Fibroblast of skin of left biceps (primary cell): ENCODE measurements at regions not wholly inside any gene's neighbourhood (a gene's known extent, or its start where the extent isn't known, plus 50 kb on each side); places are given as distances from the start of the nearest gene placed in this dataset.
"Not testable (repeated sequence)": the region's sequence is repeated elsewhere in the genome, so short reads cannot be mapped to it uniquely, and the experiment has no call there.

Experiments
- DNase-seq, 2 experiments: peaks; one replicate each; pipeline ENCODE4 v3.0.0-alpha.2; 2013; ENCODE audit warnings: low read depth in 2 of 2

DNA sequence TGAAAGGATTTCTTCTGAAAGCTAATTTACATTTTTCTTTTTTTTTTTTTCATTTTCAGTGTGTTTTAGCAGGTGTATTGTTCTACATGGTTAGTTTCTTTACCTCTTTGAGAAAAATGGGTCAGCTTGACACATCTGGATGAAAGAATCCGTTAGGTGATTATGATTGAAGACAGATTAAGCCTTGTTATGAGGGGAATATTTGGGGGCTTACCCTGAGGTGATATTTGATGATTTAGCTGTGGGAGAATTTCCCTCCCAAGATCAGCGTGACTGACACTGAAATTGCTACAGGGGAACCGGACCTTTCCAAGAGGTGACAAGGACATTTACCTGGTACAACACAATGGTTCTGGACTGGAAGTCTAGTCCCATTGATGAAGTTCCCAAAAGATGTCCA, 147.5 kb downstream of the NFKBIZ start:
- no peak for DNase-seq

DNA sequence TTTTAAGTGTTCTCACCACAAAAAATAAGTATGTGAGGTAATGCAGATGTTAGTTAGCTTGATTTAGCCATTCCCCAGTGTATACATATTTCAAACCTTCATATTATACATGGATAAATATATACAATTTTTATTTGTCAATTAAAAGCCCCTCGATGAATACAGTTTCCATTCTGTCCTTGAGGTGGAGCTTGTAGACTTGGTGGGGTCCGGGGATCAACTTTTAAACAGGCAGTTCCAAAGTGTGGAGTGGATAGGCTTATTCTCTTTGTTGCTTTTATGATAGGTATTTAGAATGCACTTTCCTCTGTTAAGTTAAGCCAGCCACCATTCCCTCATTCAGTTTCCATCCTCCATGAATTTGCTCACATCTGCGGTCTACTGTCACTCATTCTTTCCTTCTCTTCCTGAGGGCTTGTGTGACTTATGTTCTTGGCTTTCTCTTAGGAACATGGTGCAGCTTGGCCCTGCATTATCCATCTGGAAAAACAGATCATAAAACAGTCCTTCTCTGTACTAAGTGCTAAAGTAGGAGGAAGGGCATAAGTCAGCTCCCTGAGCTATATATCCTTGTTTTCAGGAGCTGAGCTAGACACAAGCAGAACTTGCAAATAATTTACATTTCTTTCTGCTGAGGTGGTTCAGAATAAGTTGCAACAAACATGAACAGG, 149.1 kb downstream of the NFKBIZ start:
- no peak for DNase-seq

DNA sequence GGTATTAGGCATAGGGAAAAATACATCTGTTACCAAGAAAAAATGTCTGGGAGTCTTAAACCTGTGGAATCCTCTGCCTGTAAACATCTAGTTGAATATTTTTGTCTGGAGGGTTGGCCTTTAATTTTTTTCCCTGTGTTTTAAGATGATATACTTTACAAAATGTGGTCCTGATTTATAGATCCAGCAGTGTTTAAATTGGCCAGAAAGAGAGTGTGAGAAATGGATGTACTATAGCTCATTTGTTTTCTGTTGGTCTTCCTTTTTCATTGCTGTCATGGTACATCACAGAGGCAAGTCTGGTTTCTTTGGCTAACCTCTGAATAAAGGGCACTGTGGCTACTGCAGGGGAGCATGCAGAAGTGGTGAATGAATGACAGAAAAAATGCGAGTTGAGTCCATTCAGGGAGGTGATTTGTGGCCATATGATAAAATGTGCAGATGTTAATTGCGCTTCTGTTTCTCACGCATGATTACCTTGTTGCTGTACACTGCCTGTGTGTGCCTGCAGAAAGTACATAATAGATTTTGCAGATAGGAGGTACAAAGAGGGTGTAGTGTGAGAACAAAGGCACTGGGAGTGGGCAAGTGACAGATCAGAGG, 150.0 kb downstream of the NFKBIZ start:
- no peak for DNase-seq

DNA sequence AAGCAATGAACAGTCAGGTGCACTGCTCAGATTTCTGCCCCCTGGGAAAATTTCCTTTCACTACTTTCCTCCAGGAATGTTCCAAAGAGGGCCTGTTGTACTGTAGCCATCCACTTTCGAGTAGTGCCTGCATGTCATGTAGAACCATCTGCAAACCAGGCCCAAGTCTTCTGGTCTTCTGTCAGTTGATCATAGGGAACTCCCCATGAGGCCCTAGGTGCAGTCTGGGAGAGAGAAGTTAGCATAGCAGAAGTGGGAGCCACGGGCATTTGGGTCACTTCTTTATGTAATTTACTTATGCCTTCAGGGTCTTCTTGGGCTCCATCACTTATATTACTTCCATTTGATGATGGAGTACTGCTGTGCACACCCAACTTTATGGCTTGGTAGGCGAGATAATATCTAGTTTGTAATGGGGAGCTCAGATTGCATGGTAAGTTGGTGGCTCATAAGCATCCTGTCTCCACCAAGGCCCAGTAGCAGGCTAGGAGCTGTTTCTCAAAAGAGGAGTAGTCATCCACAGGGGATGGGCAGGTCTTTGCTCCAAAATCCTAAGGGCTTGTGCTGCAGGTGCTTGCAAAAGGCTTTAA, 151.4 kb downstream of the NFKBIZ start:
- DNase-seq = no peak

DNA sequence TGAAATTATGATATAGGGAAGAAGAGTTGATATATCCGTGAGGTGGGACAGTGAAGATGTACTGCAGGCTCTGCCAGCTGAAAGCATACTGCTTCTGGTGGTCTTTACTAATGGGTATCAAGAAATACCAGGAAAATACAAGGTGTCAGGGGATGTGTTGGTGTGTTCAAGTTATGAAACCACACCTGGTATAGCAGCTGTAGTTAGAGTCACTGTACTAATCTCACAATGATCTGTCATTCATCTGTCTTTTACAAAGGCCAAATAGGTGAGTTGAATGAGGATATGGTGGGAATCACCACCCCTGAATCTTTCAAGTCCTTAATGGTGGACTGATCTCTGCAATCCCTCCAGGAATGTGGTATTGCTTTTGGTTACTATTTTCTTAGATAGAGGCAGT, 152.7 kb downstream of the NFKBIZ start:
- no peak for DNase-seq

DNA sequence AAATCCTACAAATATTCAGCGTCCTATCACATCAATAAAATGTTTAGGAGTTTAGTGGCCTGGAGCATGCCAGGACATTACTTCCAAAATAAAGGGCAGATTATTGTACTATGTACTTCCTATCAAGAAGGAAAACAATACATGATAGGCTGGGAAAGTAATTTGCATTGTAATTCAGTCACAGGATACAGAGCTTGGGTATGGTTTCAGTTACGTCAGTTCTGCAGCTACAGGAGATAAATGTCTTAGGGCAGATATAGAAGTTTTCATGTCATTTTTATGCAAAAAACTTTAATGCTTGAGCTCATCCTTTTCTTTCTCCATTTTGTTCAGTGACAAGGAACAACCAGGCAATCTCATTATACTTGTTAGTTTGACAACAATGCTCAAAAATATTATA, 155.2 kb downstream of the NFKBIZ start:
- no peak for DNase-seq

DNA sequence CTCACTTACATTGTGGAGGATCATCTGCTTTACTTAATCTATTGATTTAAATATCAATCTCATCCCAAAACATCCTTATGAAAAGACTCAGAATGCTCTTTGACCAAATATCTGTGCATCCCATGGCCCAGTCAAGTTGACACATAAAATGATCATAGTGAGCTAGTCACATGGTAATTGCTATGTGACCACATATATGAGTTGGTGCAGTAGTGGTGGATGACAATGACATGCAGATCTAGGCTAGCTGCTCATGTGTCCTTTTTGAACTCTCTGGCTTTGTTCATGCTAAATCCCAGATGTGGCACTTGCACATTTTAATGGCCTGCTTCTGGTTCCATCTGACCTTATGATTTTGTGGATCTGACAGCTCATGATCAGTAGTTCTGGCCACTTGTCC, 156.2 kb downstream of the NFKBIZ start:
- DNase-seq = no peak

DNA sequence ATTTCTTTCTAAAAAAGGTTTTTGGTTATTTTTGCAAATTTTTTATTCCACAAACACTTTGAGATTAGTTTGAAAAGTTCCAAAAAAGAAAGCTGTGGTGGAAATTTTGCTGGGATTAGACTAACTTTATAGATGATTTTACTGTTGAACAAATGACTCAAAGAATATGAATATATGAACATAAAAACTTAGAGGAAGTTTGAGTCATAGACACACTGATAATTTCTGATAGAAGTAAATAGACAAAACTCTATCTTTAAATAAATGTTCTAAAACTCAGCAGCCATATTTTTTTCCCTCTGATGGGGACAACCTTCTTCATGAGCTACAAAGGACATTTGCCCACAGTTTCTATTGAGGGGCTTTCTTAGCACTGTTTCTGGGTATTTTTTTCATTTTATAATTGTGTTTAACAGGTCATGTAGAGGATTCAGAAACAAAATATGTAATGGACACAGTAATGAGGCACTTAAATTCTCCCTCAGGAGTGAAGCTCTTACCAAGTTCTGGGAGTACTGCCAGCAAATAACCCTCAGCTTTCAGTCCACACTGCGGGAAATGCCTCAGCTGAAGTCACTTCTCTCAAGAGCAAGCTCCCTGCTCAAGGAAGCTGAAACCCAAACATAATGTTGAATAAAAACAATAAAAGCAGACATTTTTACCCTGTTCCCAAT, 157.6 kb downstream of the NFKBIZ start:
- peak; percentile 88 to 89 for DNase-seq

DNA sequence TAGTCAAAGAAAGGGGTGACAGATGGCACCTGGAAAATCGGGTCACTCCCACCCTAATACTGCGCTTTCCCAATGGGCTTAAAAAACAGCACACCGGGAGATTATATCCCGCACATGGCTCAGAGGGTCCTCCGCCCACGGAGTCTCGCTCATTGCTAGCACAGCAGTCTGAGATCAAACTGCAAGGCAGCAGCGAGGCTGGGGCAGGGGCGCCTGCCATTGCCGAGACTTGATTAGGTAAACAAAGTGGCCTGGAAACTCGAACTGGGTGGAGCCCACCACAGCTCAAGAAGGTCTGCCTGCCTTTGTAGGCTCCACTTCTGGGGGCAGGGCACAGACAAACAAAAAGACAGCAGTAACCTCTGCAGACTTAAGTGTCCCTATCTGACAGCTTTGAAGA, 159.1 kb downstream of the NFKBIZ start:
- not testable (repeated sequence) for DNase-seq

DNA sequence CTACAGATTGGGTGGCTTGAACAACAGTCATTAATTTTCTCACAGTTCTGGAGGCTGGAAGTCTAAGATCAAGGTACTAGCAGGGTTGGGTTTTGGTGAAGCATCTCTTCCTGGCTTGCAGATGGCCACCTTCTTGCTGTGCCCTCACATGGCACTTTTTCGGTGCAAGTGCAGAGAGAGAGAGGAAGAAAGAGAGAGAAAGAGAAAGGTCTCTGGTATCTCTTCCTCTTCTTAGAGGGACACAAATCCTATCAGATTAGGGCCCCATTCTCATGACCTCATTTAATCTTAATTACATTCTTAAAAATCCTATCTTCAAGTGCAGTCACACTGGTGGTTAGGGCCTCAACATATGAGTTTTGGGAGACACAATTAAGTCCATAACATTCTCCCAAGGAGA, 167.1 kb downstream of the NFKBIZ start:
- no peak for DNase-seq

DNA sequence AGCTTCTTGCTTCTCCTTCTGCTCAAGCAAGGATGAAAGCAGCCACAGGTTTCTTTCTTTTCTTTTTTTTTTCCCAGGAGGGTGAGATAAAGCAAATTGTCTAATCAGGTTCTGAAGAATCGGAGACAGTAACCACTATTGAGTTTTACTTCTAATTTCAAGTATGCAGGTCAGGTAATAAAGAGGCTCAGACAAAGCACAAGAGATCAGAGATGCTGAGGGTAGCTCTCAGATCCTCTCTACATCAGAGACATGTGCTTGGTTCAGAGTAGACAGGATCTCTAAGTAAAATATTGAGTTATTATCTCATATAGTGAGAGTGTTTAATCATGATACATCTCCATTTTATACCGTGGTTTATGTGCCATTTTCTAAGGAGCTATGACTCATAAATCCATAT, 168.5 kb downstream of the NFKBIZ start:
- DNase-seq = no peak

DNA sequence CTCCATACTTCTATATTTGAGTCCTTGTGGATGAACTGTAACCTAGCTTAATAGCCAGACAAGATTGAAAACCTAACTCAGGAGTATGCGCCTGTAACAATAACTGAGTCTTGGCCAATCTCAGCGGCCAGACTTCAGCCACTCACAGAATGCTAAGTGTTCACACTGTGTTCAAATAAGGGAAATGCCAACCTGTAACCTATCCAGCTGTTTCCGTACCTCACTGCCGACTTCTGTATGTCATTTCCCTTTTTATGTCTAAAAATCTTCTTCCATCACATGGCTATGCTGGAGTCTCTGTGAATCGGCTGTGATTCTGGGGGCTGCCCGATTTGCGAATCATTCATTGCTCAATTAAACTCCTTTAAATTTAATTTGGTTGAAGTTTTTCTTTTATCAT, 169.2 kb downstream of the NFKBIZ start:
- DNase-seq = no peak

DNA sequence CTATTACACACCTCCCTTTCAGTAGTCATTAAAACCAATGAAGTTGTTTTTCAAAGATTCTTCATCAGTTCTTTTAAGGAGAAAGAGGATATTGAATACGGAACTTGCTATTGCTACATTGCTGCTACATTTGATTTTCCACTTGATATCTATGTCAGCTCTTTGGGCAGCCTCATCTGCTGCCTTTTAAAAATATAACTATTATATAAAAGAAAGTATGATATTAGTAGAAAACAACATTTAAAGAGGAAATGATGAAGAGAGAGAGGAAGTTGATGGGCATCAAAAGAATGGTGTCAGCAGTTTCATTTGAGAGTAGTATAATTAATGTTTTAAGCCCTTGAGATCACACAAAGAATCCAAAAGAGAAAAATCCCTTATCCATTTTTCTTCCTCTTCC, 171.4 kb downstream of the NFKBIZ start:
- no peak for DNase-seq

DNA sequence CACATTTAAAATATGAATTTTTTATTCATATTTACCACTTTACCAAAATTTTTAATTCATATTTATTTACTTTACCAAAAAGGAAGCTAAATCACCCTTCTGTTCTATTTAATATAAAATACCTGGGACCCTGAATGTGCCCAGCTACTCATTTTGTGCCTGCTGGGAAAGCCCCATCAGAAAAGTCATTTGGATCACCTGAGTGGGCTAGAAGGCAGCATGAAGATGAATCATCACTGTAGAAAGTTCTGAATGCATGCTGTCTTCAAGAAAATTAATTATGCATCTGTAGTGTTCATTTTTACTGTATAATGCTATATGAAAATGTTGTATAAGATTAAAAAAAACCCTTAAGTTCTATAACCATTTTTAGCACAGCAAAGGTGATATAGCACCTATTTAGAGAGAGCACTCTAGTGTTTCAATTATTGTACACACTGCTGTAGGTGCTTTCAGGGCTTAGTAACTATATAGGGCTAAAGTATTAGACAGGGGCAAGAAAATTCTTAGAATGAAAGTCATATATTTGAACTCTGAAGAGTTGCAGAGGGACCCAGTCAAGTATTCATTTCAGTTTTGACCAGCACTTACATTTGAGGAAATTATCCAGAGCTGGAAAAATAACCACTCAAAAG, 175.1 kb downstream of the NFKBIZ start:
- DNase-seq = no peak

DNA sequence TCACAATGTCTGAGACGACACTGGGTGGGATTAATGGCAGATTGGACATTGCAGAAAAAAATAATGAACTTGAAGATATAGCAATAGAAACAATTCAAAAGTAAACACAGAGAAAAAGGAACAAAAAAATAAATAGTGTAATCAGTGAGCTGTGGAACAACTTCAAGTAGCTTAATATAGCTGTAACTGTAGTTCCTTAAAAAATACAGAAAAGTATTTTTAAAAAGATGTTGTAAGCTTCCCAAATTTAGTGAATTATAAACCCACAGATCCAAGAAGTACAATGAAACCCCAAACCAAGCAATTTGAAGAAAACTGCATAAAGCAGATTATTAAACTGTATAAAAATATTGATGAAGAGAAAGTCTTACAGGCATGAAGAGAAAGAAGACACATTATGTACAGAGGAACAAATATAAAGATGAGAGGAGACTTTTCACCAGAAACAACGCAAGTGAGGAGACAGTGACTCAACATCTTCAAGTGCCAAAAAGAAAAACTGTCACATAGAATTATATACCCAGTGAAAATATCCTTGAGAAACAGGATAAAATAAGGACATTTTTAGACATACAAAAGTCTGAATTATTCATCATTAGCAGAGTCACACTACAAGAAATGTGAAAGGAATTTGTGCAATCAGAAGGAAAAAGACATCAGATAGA, 176.4 kb downstream of the NFKBIZ start:
- DNase-seq = no peak

DNA sequence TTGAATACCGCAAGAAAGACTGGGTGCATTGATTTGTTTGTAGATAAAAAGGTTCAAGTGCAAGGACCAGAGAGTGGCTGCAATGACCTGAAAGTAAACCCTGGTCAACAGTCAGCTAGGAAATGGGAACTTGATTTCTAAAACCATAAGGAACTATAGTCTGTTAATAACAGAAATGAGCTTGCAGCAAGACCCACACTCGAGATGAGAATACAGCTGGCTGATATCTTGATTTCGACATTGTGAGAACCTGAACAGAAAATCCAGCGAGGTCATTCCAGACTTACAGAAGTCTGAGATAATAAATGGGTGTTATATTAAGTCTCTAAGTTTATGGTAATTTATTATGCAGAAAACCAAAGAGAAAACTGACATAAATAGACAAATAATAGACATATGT, 177.3 kb downstream of the NFKBIZ start:
- DNase-seq = no peak

DNA sequence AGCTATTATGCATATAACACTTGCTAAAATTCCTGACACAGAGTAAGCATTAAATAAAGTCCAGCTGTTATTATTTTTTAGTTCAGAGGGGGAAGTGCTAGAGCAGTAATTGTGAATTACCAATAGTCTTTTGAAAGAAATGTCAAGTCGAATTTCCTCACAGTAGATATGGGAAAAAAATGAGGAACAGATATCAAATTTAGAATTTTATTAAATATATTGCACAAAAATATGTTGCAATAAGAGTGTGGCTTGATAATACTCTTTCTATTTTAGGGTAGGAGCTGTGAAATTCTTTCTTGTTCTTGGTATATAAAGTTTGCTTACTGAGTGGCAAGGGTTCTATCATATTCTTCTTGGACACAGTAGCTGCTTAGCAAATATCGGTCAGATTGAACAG, 181.3 kb downstream of the NFKBIZ start:
- no peak for DNase-seq

DNA sequence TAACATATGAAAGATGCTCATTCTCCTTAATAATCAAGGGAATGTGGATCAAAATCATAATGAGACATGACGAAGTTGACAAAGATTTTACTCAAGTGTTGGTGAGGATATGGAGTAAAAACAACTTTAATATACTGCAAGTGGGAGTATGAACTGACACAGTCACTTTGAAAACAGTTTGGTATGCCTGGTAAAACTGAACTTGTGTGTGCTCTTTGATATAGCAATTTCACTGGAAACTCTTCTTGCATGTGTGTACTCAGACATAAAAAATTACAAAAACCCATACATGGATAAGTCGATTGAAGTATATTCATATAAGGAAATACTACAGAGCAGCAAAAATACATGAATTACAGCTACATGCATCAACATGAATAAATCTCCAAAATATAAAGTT, 182.5 kb downstream of the NFKBIZ start:
- DNase-seq = no peak

DNA sequence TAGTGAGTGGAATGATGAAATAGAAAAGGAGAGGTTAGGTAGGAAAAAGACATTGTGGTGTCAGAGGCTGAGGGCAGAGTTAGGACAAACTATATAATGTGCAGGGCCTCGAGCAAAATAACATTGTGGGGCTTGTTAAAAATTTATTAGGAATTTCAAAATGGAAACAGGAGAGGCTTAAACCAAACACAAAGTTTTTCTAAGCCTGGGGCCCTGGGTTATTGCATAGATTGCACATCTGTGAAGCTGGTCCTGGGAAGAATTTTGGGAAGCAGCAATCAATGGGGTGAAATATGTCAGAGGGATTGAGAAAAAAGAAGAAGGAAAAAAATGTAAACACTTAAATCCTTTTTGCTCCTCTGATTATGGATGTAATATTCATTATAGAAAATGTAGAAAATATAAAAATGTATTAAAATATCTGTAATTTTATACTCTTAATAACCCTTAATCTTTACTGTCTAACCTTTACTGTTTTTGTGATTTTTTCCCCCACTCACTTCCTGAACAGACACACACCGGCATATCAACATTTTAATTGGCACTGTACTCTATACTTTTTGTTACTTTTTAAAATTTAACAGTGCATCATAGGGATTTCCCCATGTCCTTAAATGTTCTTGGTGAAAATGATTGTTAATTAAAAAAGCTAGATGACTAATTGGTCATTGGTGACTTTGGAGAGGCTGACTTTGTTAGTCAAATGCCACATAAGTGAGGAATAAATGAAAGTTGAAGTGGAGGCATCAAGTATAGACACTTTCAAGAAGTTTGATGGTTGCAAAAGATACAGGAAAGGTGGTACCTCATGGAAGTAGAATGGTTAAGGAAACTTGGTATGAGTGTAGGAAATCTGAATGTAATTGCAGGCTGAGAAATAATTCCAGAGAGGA, 183.4 kb downstream of the NFKBIZ start:
- no peak for DNase-seq

DNA sequence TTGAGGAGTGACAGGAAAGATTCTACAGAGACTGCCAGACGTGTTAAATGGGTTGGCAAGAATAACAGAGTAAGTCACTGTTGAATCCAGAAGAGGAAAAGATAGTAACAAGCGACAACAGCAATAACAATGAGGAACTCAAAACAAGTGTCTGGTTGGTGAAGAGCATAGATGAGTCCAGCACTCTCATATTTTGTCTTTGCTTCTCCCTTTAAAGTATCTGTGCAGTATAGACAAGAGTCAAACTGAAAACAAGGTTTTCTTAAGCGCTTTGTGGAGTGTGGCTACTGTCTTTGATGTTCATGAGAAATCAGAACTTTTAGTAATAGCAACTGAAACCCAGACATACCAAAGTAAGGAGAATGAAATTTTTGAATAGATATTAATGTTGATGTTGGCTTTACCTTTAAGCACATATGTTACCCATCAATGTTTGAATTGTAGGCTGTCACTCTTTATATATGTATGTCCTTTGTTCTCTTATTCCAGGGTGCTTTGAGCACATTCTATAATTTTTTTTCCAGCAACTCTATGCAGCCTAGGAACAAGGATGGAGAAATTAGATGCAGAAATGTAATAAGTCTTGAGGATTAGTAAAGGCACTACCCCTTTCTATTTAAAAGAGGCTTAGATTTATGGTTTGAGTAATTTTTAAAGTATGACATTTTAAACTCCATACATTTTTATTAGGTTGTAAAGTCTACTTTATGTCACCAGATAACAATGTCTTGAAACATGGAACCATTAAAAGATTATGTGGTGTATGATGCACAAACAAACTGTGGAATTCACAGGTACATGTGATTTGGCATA, 185.5 kb downstream of the NFKBIZ start:
- peak; percentile 50 to 54 for DNase-seq
